ENCODE measurements at regions not wholly inside any gene's neighbourhood (a gene's known extent, or its start where the extent isn't known, plus 50 kb on each side); places are given as distances from the start of the nearest gene placed in this dataset.

- H3K27ac ChIP-seq (ENCODE audit: low read length, poor library complexity, severe bottlenecking), result no peak overlapping the region
Measured at GRCh38 chr3:116569611-116570010, 124.3 kb upstream of the LSAMP start.

GRCh38 chr3:116579840-116580239, 129.7 kb upstream of the TUSC7 start:
- Histone ChIP-seq H2BK12ac (ENCODE audit: low read length in 2 of 2) (no peak overlapping the region), H2BK15ac (ENCODE audit: low read depth, poor library complexity, severe bottlenecking) (no peak overlapping the region), H3K23ac (ENCODE audit: low read length in 2 of 2) (no peak overlapping the region), H3K27ac (ENCODE audit: low read length, poor library complexity, severe bottlenecking) (no peak overlapping the region), H3K36me3 (ENCODE audit: control insufficient read depth in 1 of 2, insufficient read depth in 2 of 2, low read depth in 1 of 2, low read length in 2 of 2) (no peaks in the 10 kb centered on the region), H3K14ac (ENCODE audit: low read length in 2 of 2) (no peak overlapping the region), H4K8ac (ENCODE audit: low read length) (no peak overlapping the region), H3K79me1 (replicated peaks; ENCODE audit: low read length, poor library complexity, severe bottlenecking) (no peaks in the 10 kb centered on the region), H2AK5ac (ENCODE audit: low read length, severe bottlenecking) (no peak overlapping the region), H3K27me3 (ENCODE audit: control insufficient read depth in 1 of 2, insufficient read depth in 1 of 2, low read length in 2 of 2) (no peaks in the 10 kb centered on the region), H2BK5ac (ENCODE audit: low read depth, low read length, poor library complexity, severe bottlenecking) (no peak overlapping the region), H3K4ac (ENCODE audit: low read depth in 1 of 2, low read length in 2 of 2) (no peak overlapping the region), H3K4me2 (ENCODE audit: low read length, poor library complexity, severe bottlenecking) (no peak overlapping the region), H3K4me3 (ENCODE audit: insufficient read depth in 1 of 2, low read depth in 1 of 2, low read length in 2 of 2) (no peak overlapping the region), H2AFZ (ENCODE audit: low read depth, low read length) (no peak overlapping the region), H4K91ac (ENCODE audit: low read length) (no peak overlapping the region), H3K9me3 (ENCODE audit: control insufficient read depth, low read length) (no peaks in the 10 kb centered on the region), H3K9ac (ENCODE audit: low read length) (no peak overlapping the region), H3K4me1 (ENCODE audit: control insufficient read depth, insufficient read depth, low read depth, low read length) (no peaks in the 10 kb centered on the region), H3K18ac (ENCODE audit: low read depth in 1 of 2, low read length in 2 of 2) (no peak overlapping the region), H2BK120ac (ENCODE audit: low read depth, low read length) (no peak overlapping the region)
- DNase-seq, result peak; percentile 11
- WGBS, result 41% methylated on average over 5 of the region's 6 CpGs

More at GRCh38 chr3:116569611-116570010, 124.3 kb upstream of the LSAMP start:
- Histone ChIP-seq H3K27me3 (ENCODE audit: control insufficient read depth in 1 of 2, insufficient read depth in 1 of 2, low read length in 2 of 2) (no peaks in the 10 kb centered on the region), H3K9ac (ENCODE audit: low read length) (no peak overlapping the region), H3K4me3 (ENCODE audit: insufficient read depth in 1 of 2, low read depth in 1 of 2, low read length in 2 of 2) (no peak overlapping the region), H3K23ac (ENCODE audit: low read length in 2 of 2) (no peak overlapping the region), H2AK5ac (ENCODE audit: low read length, severe bottlenecking) (no peak overlapping the region), H2BK12ac (ENCODE audit: low read length in 2 of 2) (no peak overlapping the region), H2BK120ac (ENCODE audit: low read depth, low read length) (no peak overlapping the region), H2AFZ (ENCODE audit: low read depth, low read length) (no peak overlapping the region), H3K4me2 (ENCODE audit: low read length, poor library complexity, severe bottlenecking) (no peak overlapping the region), H2BK15ac (ENCODE audit: low read depth, poor library complexity, severe bottlenecking) (no peak overlapping the region), H3K79me1 (replicated peaks; ENCODE audit: low read length, poor library complexity, severe bottlenecking) (no peaks in the 10 kb centered on the region), H3K36me3 (ENCODE audit: control insufficient read depth in 1 of 2, insufficient read depth in 2 of 2, low read depth in 1 of 2, low read length in 2 of 2) (no peaks in the 10 kb centered on the region), H3K4me1 (ENCODE audit: control insufficient read depth, insufficient read depth, low read depth, low read length) (no peaks in the 10 kb centered on the region), H3K14ac (ENCODE audit: low read length in 2 of 2) (no peak overlapping the region), H4K8ac (ENCODE audit: low read length) (no peak overlapping the region), H2BK5ac (ENCODE audit: low read depth, low read length, poor library complexity, severe bottlenecking) (no peak overlapping the region), H3K18ac (ENCODE audit: low read depth in 1 of 2, low read length in 2 of 2) (no peak overlapping the region), H3K4ac (ENCODE audit: low read depth in 1 of 2, low read length in 2 of 2) (no peak overlapping the region), H4K91ac (ENCODE audit: low read length) (no peak overlapping the region), H3K9me3 (ENCODE audit: control insufficient read depth, low read length) (no peaks in the 10 kb centered on the region)
- WGBS, result no CpG with 5 or more reads among the region's 1 CpG
- DNase-seq, result peak; percentile 54

- 74% methylated on average over 6 of the region's 7 CpGs for WGBS
- no peak for DNase-seq
Measured at GRCh38 chr3:116586285-116586944, 123.2 kb upstream of the TUSC7 start.

GRCh38 chr3:116591236-116591635, 118.3 kb upstream of the TUSC7 start:
- Histone ChIP-seq H2BK120ac (ENCODE audit: low read depth, low read length) (no peak overlapping the region), H2BK12ac (ENCODE audit: low read length in 2 of 2) (no peak overlapping the region), H3K27me3 (ENCODE audit: control insufficient read depth in 1 of 2, insufficient read depth in 1 of 2, low read length in 2 of 2) (peaks cover 0 to 5% of the 10 kb centered on the region in 2 experiments), H3K4me1 (ENCODE audit: control insufficient read depth, insufficient read depth, low read depth, low read length) (no peaks in the 10 kb centered on the region), H3K14ac (ENCODE audit: low read length in 2 of 2) (no peak overlapping the region), H3K9ac (ENCODE audit: low read length) (no peak overlapping the region), H3K9me3 (ENCODE audit: control insufficient read depth, low read length) (no peaks in the 10 kb centered on the region), H3K18ac (ENCODE audit: low read depth in 1 of 2, low read length in 2 of 2) (no peak overlapping the region), H2AK5ac (ENCODE audit: low read length, severe bottlenecking) (no peak overlapping the region), H2AFZ (ENCODE audit: low read depth, low read length) (no peak overlapping the region), H4K8ac (ENCODE audit: low read length) (no peak overlapping the region), H3K79me1 (replicated peaks; ENCODE audit: low read length, poor library complexity, severe bottlenecking) (no peaks in the 10 kb centered on the region), H2BK15ac (ENCODE audit: low read depth, poor library complexity, severe bottlenecking) (no peak overlapping the region), H2BK5ac (ENCODE audit: low read depth, low read length, poor library complexity, severe bottlenecking) (no peak overlapping the region), H4K91ac (ENCODE audit: low read length) (no peak overlapping the region), H3K4ac (ENCODE audit: low read depth in 1 of 2, low read length in 2 of 2) (no peak overlapping the region), H3K36me3 (ENCODE audit: control insufficient read depth in 1 of 2, insufficient read depth in 2 of 2, low read depth in 1 of 2, low read length in 2 of 2) (no peaks in the 10 kb centered on the region), H3K23ac (ENCODE audit: low read length in 2 of 2) (no peak overlapping the region), H3K27ac (ENCODE audit: low read length, poor library complexity, severe bottlenecking) (no peak overlapping the region), H3K4me2 (ENCODE audit: low read length, poor library complexity, severe bottlenecking) (no peak overlapping the region), H3K4me3 (ENCODE audit: insufficient read depth in 1 of 2, low read depth in 1 of 2, low read length in 2 of 2) (no peak overlapping the region)
- DNase-seq, result no peak
- 57% methylated on average over 2 of the region's 3 CpGs for WGBS

More at GRCh38 chr3:116586285-116586944, 123.2 kb upstream of the TUSC7 start:
- H3K9ac ChIP-seq (ENCODE audit: low read length), result no peak overlapping the region
- H2BK5ac ChIP-seq (ENCODE audit: low read depth, low read length, poor library complexity, severe bottlenecking), result no peak overlapping the region
- no peaks in the 10 kb centered on the region for H3K4me1 ChIP-seq (ENCODE audit: control insufficient read depth, insufficient read depth, low read depth, low read length)
- no peak overlapping the region for H4K8ac ChIP-seq (ENCODE audit: low read length)
- no peak overlapping the region for H3K4ac ChIP-seq (ENCODE audit: low read depth in 1 of 2, low read length in 2 of 2)
- H2BK12ac ChIP-seq (ENCODE audit: low read length in 2 of 2), result no peak overlapping the region
- H3K18ac ChIP-seq (ENCODE audit: low read depth in 1 of 2, low read length in 2 of 2), result no peak overlapping the region
- no peaks in the 10 kb centered on the region for H3K79me1 ChIP-seq (replicated peaks; ENCODE audit: low read length, poor library complexity, severe bottlenecking)
- H3K14ac ChIP-seq (ENCODE audit: low read length in 2 of 2), result no peak overlapping the region
- no peak overlapping the region for H2AK5ac ChIP-seq (ENCODE audit: low read length, severe bottlenecking)
- H3K27ac ChIP-seq (ENCODE audit: low read length, poor library complexity, severe bottlenecking), result no peak overlapping the region
- H2BK120ac ChIP-seq (ENCODE audit: low read depth, low read length), result no peak overlapping the region
- no peak overlapping the region for H4K91ac ChIP-seq (ENCODE audit: low read length)
- H3K23ac ChIP-seq (ENCODE audit: low read length in 2 of 2), result no peak overlapping the region
- no peak overlapping the region for H3K4me2 ChIP-seq (ENCODE audit: low read length, poor library complexity, severe bottlenecking)
- no peak overlapping the region for H2AFZ ChIP-seq (ENCODE audit: low read depth, low read length)
- peaks cover 0 to 5% of the 10 kb centered on the region in 2 experiments for H3K27me3 ChIP-seq (ENCODE audit: control insufficient read depth in 1 of 2, insufficient read depth in 1 of 2, low read length in 2 of 2)
- H3K36me3 ChIP-seq (ENCODE audit: control insufficient read depth in 1 of 2, insufficient read depth in 2 of 2, low read depth in 1 of 2, low read length in 2 of 2), result no peaks in the 10 kb centered on the region
- H3K4me3 ChIP-seq (ENCODE audit: insufficient read depth in 1 of 2, low read depth in 1 of 2, low read length in 2 of 2), result no peak overlapping the region
- no peaks in the 10 kb centered on the region for H3K9me3 ChIP-seq (ENCODE audit: control insufficient read depth, low read length)
- no peak overlapping the region for H2BK15ac ChIP-seq (ENCODE audit: low read depth, poor library complexity, severe bottlenecking)

All from mesenchymal stem cell (in vitro differentiated cells and primary cell).